ENCODE measurements at regions not wholly inside any gene's neighbourhood (a gene's known extent, or its start where the extent isn't known, plus 50 kb on each side); places are given as distances from the start of the nearest gene placed in this dataset.
A peak's percentile ranks its signal among the peaks of the same experiment; 100 is the strongest.

DNA sequence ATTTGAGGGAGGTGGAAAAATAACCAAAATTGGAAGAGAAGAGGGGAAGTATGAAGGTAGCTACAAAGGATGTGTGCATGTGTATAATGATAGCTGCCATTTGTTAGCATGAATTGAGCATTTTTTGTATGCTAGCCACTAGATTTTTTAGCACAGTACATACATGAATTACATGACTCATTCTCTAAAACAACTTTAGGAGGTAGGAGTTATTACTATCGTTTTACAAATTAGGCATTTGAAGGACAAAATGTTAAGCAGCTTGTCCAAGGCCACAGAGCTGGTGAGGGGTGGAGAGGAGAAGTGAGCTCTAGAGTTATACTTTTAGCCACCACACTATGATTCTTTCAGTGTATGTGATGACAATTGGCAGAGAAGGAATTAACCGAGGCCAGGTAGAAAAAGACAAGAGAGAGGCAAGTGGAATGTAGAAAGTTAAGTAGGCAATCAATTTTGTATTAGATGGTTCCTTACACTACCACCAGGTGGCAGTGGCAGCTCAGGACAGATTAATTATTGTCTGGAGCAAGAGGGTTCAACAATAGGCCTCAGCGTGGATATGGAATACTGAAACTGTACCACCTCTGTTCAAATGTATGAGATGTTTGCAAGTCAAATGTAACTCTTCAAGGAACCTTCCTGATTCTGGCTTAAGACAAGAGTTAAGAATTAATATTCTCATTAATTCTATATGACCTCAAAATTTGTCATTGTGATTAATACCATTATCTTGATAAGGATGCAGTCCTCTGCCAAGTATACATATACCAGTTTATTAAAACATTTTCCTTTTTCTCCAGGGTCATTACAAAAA lies 128.0 kb downstream of the MBL2 start:
- Histone ChIP-seq H3K4me1 (ENCODE audit: insufficient read depth, low read length) (no peaks in the 10 kb centered on the region), H3K27ac (ENCODE audit: low read depth, low read length) (no peak overlapping the region), H3K4me2 (ENCODE audit: low read length) (no peak overlapping the region), H2AFZ (ENCODE audit: low read depth, low read length) (no peak overlapping the region), H3K4me3 (ENCODE audit: insufficient read depth, low read depth, low read length) (no peak overlapping the region), H4K20me1 (ENCODE audit: insufficient read depth, low read length) (no peaks in the 10 kb centered on the region), H3K27me3 (ENCODE audit: insufficient read depth, low read length) (no peaks in the 10 kb centered on the region), H3K36me3 (ENCODE audit: insufficient read depth, low read length) (no peaks in the 10 kb centered on the region), H3K9me3 (ENCODE audit: insufficient read depth, low read depth, low read length) (no peaks in the 10 kb centered on the region), H3K9ac (ENCODE audit: low read length) (no peak overlapping the region), H3K79me2 (ENCODE audit: insufficient read depth, low read length) (no peaks in the 10 kb centered on the region)
- Mint-ChIP-seq H3K9me3 (ENCODE audit: unreplicated experiment) (no peaks in the 10 kb centered on the region), H3K4me1 (ENCODE audit: low read depth, unreplicated experiment) (no peaks in the 10 kb centered on the region), H3K27ac (ENCODE audit: unreplicated experiment) (no peak overlapping the region), H3K27me3 (ENCODE audit: low read depth, unreplicated experiment) (no peaks in the 10 kb centered on the region), H3K36me3 (ENCODE audit: low read depth, unreplicated experiment) (no peaks in the 10 kb centered on the region), H3K4me3 (ENCODE audit: unreplicated experiment) (no peak overlapping the region)
- no peak for TF ChIP-seq EZH2 (IDR thresholded peaks at IDR 0.05; ENCODE audit: insufficient read depth, low read length)
- TF ChIP-seq, protein P1, sequence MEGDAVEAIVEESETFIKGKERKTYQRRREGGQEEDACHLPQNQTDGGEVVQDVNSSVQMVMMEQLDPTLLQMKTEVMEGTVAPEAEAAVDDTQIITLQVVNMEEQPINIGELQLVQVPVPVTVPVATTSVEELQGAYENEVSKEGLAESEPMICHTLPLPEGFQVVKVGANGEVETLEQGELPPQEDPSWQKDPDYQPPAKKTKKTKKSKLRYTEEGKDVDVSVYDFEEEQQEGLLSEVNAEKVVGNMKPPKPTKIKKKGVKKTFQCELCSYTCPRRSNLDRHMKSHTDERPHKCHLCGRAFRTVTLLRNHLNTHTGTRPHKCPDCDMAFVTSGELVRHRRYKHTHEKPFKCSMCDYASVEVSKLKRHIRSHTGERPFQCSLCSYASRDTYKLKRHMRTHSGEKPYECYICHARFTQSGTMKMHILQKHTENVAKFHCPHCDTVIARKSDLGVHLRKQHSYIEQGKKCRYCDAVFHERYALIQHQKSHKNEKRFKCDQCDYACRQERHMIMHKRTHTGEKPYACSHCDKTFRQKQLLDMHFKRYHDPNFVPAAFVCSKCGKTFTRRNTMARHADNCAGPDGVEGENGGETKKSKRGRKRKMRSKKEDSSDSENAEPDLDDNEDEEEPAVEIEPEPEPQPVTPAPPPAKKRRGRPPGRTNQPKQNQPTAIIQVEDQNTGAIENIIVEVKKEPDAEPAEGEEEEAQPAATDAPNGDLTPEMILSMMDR (IDR thresholded peaks at IDR 0.05; ENCODE audit: insufficient read depth, low read depth, low read length), result peak; percentile 82
- FAIRE-seq (peak; percentile 77), DNase-seq (ENCODE audit: low read depth) (peak; percentile 13)

DNA sequence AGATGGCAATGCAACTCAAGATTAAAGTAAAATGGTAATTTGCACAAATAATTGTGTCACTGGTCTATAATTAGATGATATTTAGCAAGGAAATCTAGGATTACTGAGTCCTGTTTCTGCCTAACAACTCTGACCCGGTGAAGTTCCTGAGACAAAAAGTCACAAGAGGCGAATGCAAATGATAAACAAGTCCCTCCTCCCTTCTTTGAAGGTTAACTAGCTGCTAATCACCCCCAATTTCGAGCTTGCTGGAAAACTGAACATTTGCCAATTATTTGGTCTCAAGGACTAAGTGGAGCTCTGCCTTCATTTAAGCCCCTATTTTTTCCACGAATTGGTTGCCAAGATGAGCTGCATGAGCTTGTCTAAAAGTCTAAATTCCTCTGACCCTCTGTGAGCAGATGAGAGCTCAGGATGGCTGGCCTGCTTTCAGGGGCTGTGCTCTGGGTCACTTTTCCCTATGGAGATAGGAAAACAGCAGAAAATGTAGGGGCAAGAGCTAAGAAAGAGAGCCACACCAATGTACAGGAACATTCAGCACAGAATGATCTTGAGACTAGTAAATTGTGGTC lies 127.3 kb downstream of the MBL2 start:
- Histone ChIP-seq H3K9ac (ENCODE audit: low read length) (no peak overlapping the region), H3K36me3 (ENCODE audit: insufficient read depth, low read length) (no peaks in the 10 kb centered on the region), H3K9me3 (ENCODE audit: insufficient read depth, low read depth, low read length) (no peaks in the 10 kb centered on the region), H3K27ac (ENCODE audit: low read depth, low read length) (no peak overlapping the region), H2AFZ (ENCODE audit: low read depth, low read length) (no peak overlapping the region), H3K4me1 (ENCODE audit: insufficient read depth, low read length) (no peaks in the 10 kb centered on the region), H4K20me1 (ENCODE audit: insufficient read depth, low read length) (no peaks in the 10 kb centered on the region), H3K27me3 (ENCODE audit: insufficient read depth, low read length) (no peaks in the 10 kb centered on the region), H3K4me3 (ENCODE audit: insufficient read depth, low read depth, low read length) (no peak overlapping the region), H3K4me2 (ENCODE audit: low read length) (no peak overlapping the region), H3K79me2 (ENCODE audit: insufficient read depth, low read length) (no peaks in the 10 kb centered on the region)
- DNase-seq (ENCODE audit: low read depth), result no peak
- H3K4me1 Mint-ChIP-seq (ENCODE audit: low read depth, unreplicated experiment), result no peaks in the 10 kb centered on the region
- no peak overlapping the region for H3K27ac Mint-ChIP-seq (ENCODE audit: unreplicated experiment)
- H3K4me3 Mint-ChIP-seq (ENCODE audit: unreplicated experiment), result no peak overlapping the region
- H3K36me3 Mint-ChIP-seq (ENCODE audit: low read depth, unreplicated experiment), result no peaks in the 10 kb centered on the region
- TF ChIP-seq, protein P1 (IDR thresholded peaks at IDR 0.05; ENCODE audit: insufficient read depth, low read depth, low read length), result no peak
- no peak for TF ChIP-seq EZH2 (IDR thresholded peaks at IDR 0.05; ENCODE audit: insufficient read depth, low read length)
- no peaks in the 10 kb centered on the region for H3K9me3 Mint-ChIP-seq (ENCODE audit: unreplicated experiment)
- FAIRE-seq, result no peak
- no peaks in the 10 kb centered on the region for H3K27me3 Mint-ChIP-seq (ENCODE audit: low read depth, unreplicated experiment)

DNA sequence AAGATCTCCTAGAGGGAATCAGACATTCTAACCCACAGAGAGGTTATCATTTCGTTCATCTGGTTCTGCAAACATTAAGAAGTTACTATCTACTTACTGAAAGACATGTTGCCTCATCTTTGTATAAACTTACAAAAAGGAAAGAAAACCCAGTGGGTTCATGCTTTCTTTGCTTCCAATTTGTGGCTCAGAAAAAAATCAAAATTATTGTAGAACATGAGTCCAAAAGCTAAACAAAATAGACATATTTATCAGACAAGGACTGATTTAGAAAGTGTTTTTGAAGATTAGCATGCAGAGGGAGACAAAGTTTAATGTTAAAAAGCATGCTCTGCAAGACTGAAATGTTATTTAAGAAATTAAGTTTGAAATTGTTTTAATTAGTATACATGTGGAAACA lies 123.1 kb downstream of the MBL2 start:
- TF ChIP-seq, protein P1 (IDR thresholded peaks at IDR 0.05; ENCODE audit: insufficient read depth, low read depth, low read length), result no peak
- TF ChIP-seq EZH2 (IDR thresholded peaks at IDR 0.05; ENCODE audit: insufficient read depth, low read length), result no peak
- no peak for DNase-seq (ENCODE audit: low read depth)
- peaks cover 5% of the 10 kb centered on the region for H3K4me1 ChIP-seq (ENCODE audit: insufficient read depth, low read length)
- no peaks in the 10 kb centered on the region for H3K4me1 Mint-ChIP-seq (ENCODE audit: low read depth, unreplicated experiment)
- no peak for FAIRE-seq
- H3K36me3 ChIP-seq (ENCODE audit: insufficient read depth, low read length), result no peaks in the 10 kb centered on the region
- no peaks in the 10 kb centered on the region for H3K9me3 Mint-ChIP-seq (ENCODE audit: unreplicated experiment)
- H4K20me1 ChIP-seq (ENCODE audit: insufficient read depth, low read length), result no peaks in the 10 kb centered on the region
- no peaks in the 10 kb centered on the region for H3K9me3 ChIP-seq (ENCODE audit: insufficient read depth, low read depth, low read length)
- H3K79me2 ChIP-seq (ENCODE audit: insufficient read depth, low read length), result no peaks in the 10 kb centered on the region
- no peaks in the 10 kb centered on the region for H3K27me3 ChIP-seq (ENCODE audit: insufficient read depth, low read length)
- no peak overlapping the region for H3K4me2 ChIP-seq (ENCODE audit: low read length)
- no peak overlapping the region for H3K27ac Mint-ChIP-seq (ENCODE audit: unreplicated experiment)
- H2AFZ ChIP-seq (ENCODE audit: low read depth, low read length), result no peak overlapping the region
- no peak overlapping the region for H3K9ac ChIP-seq (ENCODE audit: low read length)
- no peak overlapping the region for H3K27ac ChIP-seq (ENCODE audit: low read depth, low read length)
- no peak overlapping the region for H3K4me3 Mint-ChIP-seq (ENCODE audit: unreplicated experiment)
- H3K36me3 Mint-ChIP-seq (ENCODE audit: low read depth, unreplicated experiment), result no peaks in the 10 kb centered on the region
- no peak overlapping the region for H3K4me3 ChIP-seq (ENCODE audit: insufficient read depth, low read depth, low read length)
- H3K27me3 Mint-ChIP-seq (ENCODE audit: low read depth, unreplicated experiment), result no peaks in the 10 kb centered on the region

All from astrocyte (in vitro differentiated cells and primary cell).